Liver (tissue), 8 donors: ENCODE measurements at regions not wholly inside any gene's neighbourhood (a gene's known extent, or its start where the extent isn't known, plus 50 kb on each side); places are given as distances from the start of the nearest gene placed in this dataset.

Experiments used
- DNase-seq: peaks from one replicate; pipeline ENCODE4 v3.0.0-alpha.2; 2017; ENCODE audit warnings: low spot score
- H3K27ac ChIP-seq, 2 donors: one replicate each; pipeline ENCODE4 v1.7.0; 2013; ENCODE audit warnings: inconsistent platforms in 2 of 2, low read length in 2 of 2, control low read depth in 1 of 2, low read depth in 1 of 2, mild to moderate bottlenecking in 1 of 2
- H3K27me3 ChIP-seq, 4 donors: one replicate each; pipeline versions ENCODE4 v1.6.1 to v1.7.0; 2013; ENCODE audit warnings: low read length in 3 of 4, inconsistent platforms in 1 of 4, mild to moderate bottlenecking in 1 of 4, moderate library complexity in 1 of 4; ENCODE audit not compliant: control insufficient read depth in 4 of 4, insufficient read depth in 4 of 4
- H3K36me3 ChIP-seq, 4 donors: one replicate each; pipeline versions ENCODE4 v1.6.1 to v1.7.0; 2013; ENCODE audit warnings: low read length in 3 of 4, mild to moderate bottlenecking in 3 of 4, low read depth in 1 of 4, moderate library complexity in 1 of 4; ENCODE audit not compliant: control insufficient read depth in 4 of 4, insufficient read depth in 3 of 4
- H3K4me1 ChIP-seq, 4 donors: one replicate each; pipeline versions ENCODE4 v1.6.1 to v1.7.0; 2013; ENCODE audit warnings: low read length in 3 of 4, mild to moderate bottlenecking in 3 of 4, moderate library complexity in 1 of 4; ENCODE audit not compliant: control insufficient read depth in 4 of 4, insufficient read depth in 4 of 4
- H3K4me3 ChIP-seq, 3 donors: one replicate each; pipeline versions ENCODE4 v1.6.1 to v1.7.0; 2013; ENCODE audit warnings: low read length in 3 of 3, control low read depth in 1 of 3, low read depth in 1 of 3, mild to moderate bottlenecking in 1 of 3
- H3K9ac ChIP-seq, 2 donors: one replicate each; pipeline ENCODE4 v1.7.0; 2013; ENCODE audit warnings: low read length in 2 of 2, mild to moderate bottlenecking in 2 of 2, moderate library complexity in 2 of 2, control low read depth in 1 of 2, low read depth in 1 of 2
- H3K9me3 ChIP-seq, 4 donors: one replicate each; pipeline versions ENCODE4 v1.6.1 to v1.7.0; 2013; ENCODE audit warnings: low read length in 3 of 4; ENCODE audit not compliant: control insufficient read depth in 4 of 4
- ATF3 ChIP-seq: IDR thresholded peaks from 2 replicates; pipeline ENCODE4 v1.6.1; 2016; ENCODE audit warnings: antibody characterized with exemption
- CTCF ChIP-seq: fragments of 150-350 bp; IDR thresholded peaks from 2 replicates; pipeline ENCODE4 v1.5.1; 2017; ENCODE audit warnings: improper control_type of control experiment, low read depth, low read length; ENCODE audit not compliant: missing input control
- EGR1 ChIP-seq, 2 donors: IDR thresholded peaks; 2 replicates each; pipeline ENCODE4 v1.6.1; 2016 to 2018; ENCODE audit warnings: antibody characterized with exemption in 2 of 2, low read depth in 2 of 2
- FOXA1 ChIP-seq: IDR thresholded peaks from 2 replicates; pipeline ENCODE4 v1.6.1; 2016; ENCODE audit warnings: antibody characterized with exemption
- FOXA2 ChIP-seq: IDR thresholded peaks from 2 replicates; pipeline ENCODE4 v1.6.1; 2016; ENCODE audit warnings: antibody characterized with exemption
- GABPA ChIP-seq, 2 donors: IDR thresholded peaks in 1 of 2; conservative IDR thresholded peaks in 1 of 2; 2 replicates each; pipeline ENCODE4 v1.6.1; 2016; ENCODE audit warnings: antibody characterized with exemption in 2 of 2, mild to moderate bottlenecking in 1 of 2, moderate library complexity in 1 of 2
- HNF4A ChIP-seq, 2 donors: conservative IDR thresholded peaks; 2 replicates each; pipeline ENCODE4 v1.6.1; 2016; ENCODE audit warnings: antibody characterized with exemption in 2 of 2, mild to moderate bottlenecking in 2 of 2
- HNF4G ChIP-seq: IDR thresholded peaks from 2 replicates; pipeline ENCODE4 v1.6.1; 2016; ENCODE audit warnings: antibody characterized with exemption
- JUND ChIP-seq, 2 donors: IDR thresholded peaks; 2 replicates each; pipeline ENCODE4 v1.6.1; 2016; ENCODE audit warnings: antibody characterized with exemption in 2 of 2
- MAX ChIP-seq: IDR thresholded peaks from 2 replicates; pipeline ENCODE4 v1.6.1; 2016; ENCODE audit warnings: antibody characterized with exemption
- NR2F2 ChIP-seq: IDR thresholded peaks from 2 replicates; pipeline ENCODE4 v1.6.1; 2016; ENCODE audit warnings: antibody characterized with exemption
- REST ChIP-seq: IDR thresholded peaks from 2 replicates; pipeline ENCODE4 v1.6.1; 2016; ENCODE audit warnings: antibody characterized with exemption, mild to moderate bottlenecking
- RXRA ChIP-seq, 2 donors: IDR thresholded peaks; 2 replicates each; pipeline ENCODE4 v1.6.1; 2017 to 2018; ENCODE audit warnings: antibody characterized with exemption in 2 of 2, mild to moderate bottlenecking in 1 of 2
- SP1 ChIP-seq: IDR thresholded peaks from 2 replicates; pipeline ENCODE4 v1.6.1; 2018; ENCODE audit warnings: antibody characterized with exemption, mild to moderate bottlenecking
- TAF1 ChIP-seq: conservative IDR thresholded peaks from 2 replicates; pipeline ENCODE4 v1.6.1; 2016; ENCODE audit warnings: antibody characterized with exemption, mild to moderate bottlenecking
- YY1 ChIP-seq: IDR thresholded peaks from 2 replicates; pipeline ENCODE4 v1.6.1; 2016; ENCODE audit warnings: antibody characterized with exemption, mild to moderate bottlenecking
- ZBTB33 ChIP-seq: IDR thresholded peaks from 2 replicates; pipeline ENCODE4 v1.6.1; 2016; ENCODE audit warnings: antibody characterized with exemption
- WGBS: extraction: QIAGEN DNeasy Blood & Tissue Kit; methylation state at CpG from one replicate; pipeline ENCODE4 v1.1.7; 2013; 5-methylcytosine and 5-hydroxymethylcytosine counted together
- donor health status: healthy.
- donor health status: healthy.
- donor health status: healthy.
- donor health status: healthy.
- donor health status: healthy.

GRCh38 chr12:124372831-124373230, 77.9 kb downstream of the RFLNA start (continued):
- no peak for TF ChIP-seq GABPA (IDR thresholded peaks at IDR 0.05 in 1 of 2, conservative IDR thresholded peaks at IDR 0.05 in 1 of 2)
- no peak for TF ChIP-seq TAF1
- no peak for TF ChIP-seq FOXA1
- no peak for TF ChIP-seq EGR1 (IDR thresholded peaks at IDR 0.05; ENCODE audit: low read depth in 2 of 2)

- TF ChIP-seq MAX (no peak), TAF1 (no peak), FOXA1 (no peak), FOXA2 (no peak), HNF4A (conservative IDR thresholded peaks at IDR 0.05) (no peak), JUND (IDR thresholded peaks at IDR 0.05) (no peak), REST (no peak), ZBTB33 (no peak), HNF4G (no peak), RXRA (IDR thresholded peaks at IDR 0.05) (no peak), ATF3 (no peak)
- no peak overlapping the region for H3K9ac ChIP-seq
- H3K27me3 ChIP-seq = no peaks in the 10 kb centered on the region
- peaks cover 0 to 12% (median 8%) of the 10 kb centered on the region in 4 donors for H3K36me3 ChIP-seq
- no peak overlapping the region for H3K27ac ChIP-seq
- no peak overlapping the region for H3K4me3 ChIP-seq
- no peaks in the 10 kb centered on the region for H3K9me3 ChIP-seq
- no peak for DNase-seq
- peaks cover 30 to 66% (median 53%) of the 10 kb centered on the region in 4 donors for H3K4me1 ChIP-seq
- 93% methylated on average over 37 of the region's 37 CpGs for WGBS
Observed at GRCh38 chr12:124371970-124372555, 77.2 kb downstream of the RFLNA start.

GRCh38 chr12:124371366-124371765, 76.5 kb downstream of the RFLNA start:
- Histone ChIP-seq H3K27me3 (no peaks in the 10 kb centered on the region), H3K9ac (no peak overlapping the region), H3K36me3 (peaks cover 0 to 8% (median 4%) of the 10 kb centered on the region in 4 donors), H3K27ac (no peak overlapping the region), H3K4me3 (no peak overlapping the region), H3K4me1 (peaks cover 30 to 66% (median 53%) of the 10 kb centered on the region in 4 donors), H3K9me3 (no peaks in the 10 kb centered on the region)
- WGBS = 47% methylated on average over 13 of the region's 13 CpGs
- no peak for DNase-seq
- TF ChIP-seq MAX (no peak), EGR1 (IDR thresholded peaks at IDR 0.05; ENCODE audit: low read depth in 2 of 2) (no peak), HNF4A (conservative IDR thresholded peaks at IDR 0.05) (peak in 1 of 2 donors; percentile 58), REST (no peak), NR2F2 (no peak), CTCF (no peak), ATF3 (no peak), YY1 (no peak), JUND (IDR thresholded peaks at IDR 0.05) (no peak), TAF1 (no peak), SP1 (no peak), GABPA (IDR thresholded peaks at IDR 0.05 in 1 of 2, conservative IDR thresholded peaks at IDR 0.05 in 1 of 2) (no peak), FOXA1 (no peak), RXRA (IDR thresholded peaks at IDR 0.05) (peak in 1 of 2 donors; percentile 73)
